NCI-H2081 (cell line): ENCODE measurements at regions not wholly inside any gene's neighbourhood (a gene's known extent, or its start where the extent isn't known, plus 50 kb on each side); places are given as distances from the start of the nearest gene placed in this dataset.
"Not testable (repeated sequence)": the region's sequence is repeated elsewhere in the genome, so short reads cannot be mapped to it uniquely, and the experiment has no call there.

Experiments
- DNase-seq, 2 experiments: peaks; one replicate each; lab custom pipeline; 2025; lab: John Stamatoyannopoulos, UW

- DNase-seq, result no peak
These were observed 566.0 kb downstream of the STK39 start for GRCh38 chr2:167681234-167682015.

- no peak for DNase-seq
These were observed 569.2 kb downstream of the STK39 start for GRCh38 chr2:167678158-167678557.

- no peak for DNase-seq
These were observed 571.5 kb downstream of the STK39 start for GRCh38 chr2:167675906-167676305.

- DNase-seq, result no peak
These were observed 576.8 kb downstream of the STK39 start for GRCh38 chr2:167670588-167670987.

GRCh38 chr2:167653131-167653530 lies 594.3 kb downstream of the STK39 start:
- no peak for DNase-seq

GRCh38 chr2:167652401-167652800 lies 595.0 kb downstream of the STK39 start:
- no peak for DNase-seq

- no peak for DNase-seq
These were observed 595.8 kb downstream of the STK39 start for GRCh38 chr2:167651406-167652151.

- no peak for DNase-seq
These were observed 600.8 kb downstream of the STK39 start for GRCh38 chr2:167646557-167646956.

- DNase-seq, result no peak
These were observed 607.3 kb downstream of the STK39 start for GRCh38 chr2:167640096-167640495.

- peak in 1 of 2 experiments; percentile 21 for DNase-seq
These were observed 609.7 kb downstream of the STK39 start for GRCh38 chr2:167637741-167638140.

GRCh38 chr2:167632271-167632670 lies 615.1 kb downstream of the STK39 start:
- not testable (repeated sequence) for DNase-seq

GRCh38 chr2:167626961-167627360 lies 620.4 kb downstream of the STK39 start:
- no peak for DNase-seq

GRCh38 chr2:167626301-167626700 lies 621.1 kb downstream of the STK39 start:
- no peak for DNase-seq

- no peak for DNase-seq
These were observed 630.4 kb downstream of the STK39 start for GRCh38 chr2:167616997-167617396.

GRCh38 chr2:167613471-167613870 lies 633.9 kb downstream of the STK39 start:
- DNase-seq, result no peak

- DNase-seq, result no peak
These were observed 638.9 kb downstream of the STK39 start for GRCh38 chr2:167608487-167608886.

- DNase-seq, result no peak
These were observed 639.7 kb downstream of the STK39 start for GRCh38 chr2:167607731-167608130.

- no peak for DNase-seq
These were observed 640.2 kb downstream of the STK39 start for GRCh38 chr2:167607211-167607610.

GRCh38 chr2:167602122-167602521 lies 645.3 kb downstream of the STK39 start:
- no peak for DNase-seq

GRCh38 chr2:167599219-167599618 lies 648.2 kb downstream of the STK39 start:
- DNase-seq, result no peak

- DNase-seq, result no peak
These were observed 651.4 kb downstream of the STK39 start for GRCh38 chr2:167595839-167596471.

- DNase-seq, result no peak
These were observed 652.4 kb downstream of the STK39 start for GRCh38 chr2:167595021-167595420.

- DNase-seq, result no peak
These were observed 655.0 kb downstream of the STK39 start for GRCh38 chr2:167592441-167592840.
